ENCODE measurements at regions not wholly inside any gene's neighbourhood (a gene's known extent, or its start where the extent isn't known, plus 50 kb on each side); places are given as distances from the start of the nearest gene placed in this dataset.

- TF ChIP-seq CTCF (IDR thresholded peaks at IDR 0.05) = no peak
- no peak for TF ChIP-seq POLR2A (IDR thresholded peaks at IDR 0.05)
- TF ChIP-seq POLR2AphosphoS5 (IDR thresholded peaks at IDR 0.05) = no peak
- TF ChIP-seq EP300 (IDR thresholded peaks at IDR 0.05; ENCODE audit: low read depth) = no peak
Measured at GRCh38 chr21:30028537-30028936, 88.7 kb upstream of the GRIK1 start.
